ENCODE measurements at regions not wholly inside any gene's neighbourhood (a gene's known extent, or its start where the extent isn't known, plus 50 kb on each side); places are given as distances from the start of the nearest gene placed in this dataset.
"Not testable (repeated sequence)": the region's sequence is repeated elsewhere in the genome, so short reads cannot be mapped to it uniquely, and the experiment has no call there.

- no peak overlapping the region for H3K27ac ChIP-seq
- no peak for DNase-seq (ENCODE audit: low spot score)
- no peak for TF ChIP-seq CTCF (conservative IDR thresholded peaks at IDR 0.05; ENCODE audit: low read depth)
- ChIA-PET POLR2A (ENCODE audit: low non-redundant PET) (no interaction called here), CTCF (interaction anchor here (0.6 kb wide), 1 partner anchor 11 kb away, joined by 3 read pairs; no protein-coding TSS in a partner anchor)
Measured at GRCh38 chr4:129264008-129264657, 168.2 kb downstream of the C4orf33 start.

DNA sequence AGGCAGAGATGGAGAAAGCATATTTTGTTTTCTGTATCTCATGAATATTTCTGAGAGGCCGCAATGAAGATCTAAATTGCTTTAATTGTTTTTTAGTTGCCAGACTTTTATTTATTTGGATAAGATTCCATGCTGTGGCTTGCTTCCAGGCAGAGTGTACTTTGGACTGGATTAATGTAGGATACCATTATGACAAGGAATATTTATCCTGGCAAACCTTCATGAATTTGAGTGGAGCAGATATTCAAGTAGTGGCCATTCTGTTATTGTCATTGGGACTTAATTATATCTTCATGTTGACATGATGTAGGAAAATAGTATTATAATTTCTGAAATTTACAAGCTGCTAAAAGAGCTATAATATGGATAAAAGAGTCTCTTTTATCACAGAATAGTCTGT, 182.9 kb downstream of the C4orf33 start:
- POLR2A ChIA-PET (ENCODE audit: low non-redundant PET), result no interaction called here
- no peak for DNase-seq (ENCODE audit: low spot score)
- no peak for TF ChIP-seq CTCF (conservative IDR thresholded peaks at IDR 0.05; ENCODE audit: low read depth)
- CTCF ChIA-PET, result no interaction called here
- no peak overlapping the region for H3K27ac ChIP-seq

GRCh38 chr4:129282293-129282692, 186.3 kb downstream of the C4orf33 start:
- POLR2A ChIA-PET (ENCODE audit: low non-redundant PET), result no interaction called here
- no peak for DNase-seq (ENCODE audit: low spot score)
- CTCF ChIA-PET, result no interaction called here
- TF ChIP-seq CTCF (conservative IDR thresholded peaks at IDR 0.05; ENCODE audit: low read depth), result no peak
- H3K27ac ChIP-seq, result no peak overlapping the region

GRCh38 chr4:129292194-129292593, 196.2 kb downstream of the C4orf33 start:
- DNase-seq (ENCODE audit: low spot score); POLR2A ChIA-PET (ENCODE audit: low non-redundant PET); CTCF ChIA-PET; H3K27ac ChIP-seq: not testable (repeated sequence)

DNA sequence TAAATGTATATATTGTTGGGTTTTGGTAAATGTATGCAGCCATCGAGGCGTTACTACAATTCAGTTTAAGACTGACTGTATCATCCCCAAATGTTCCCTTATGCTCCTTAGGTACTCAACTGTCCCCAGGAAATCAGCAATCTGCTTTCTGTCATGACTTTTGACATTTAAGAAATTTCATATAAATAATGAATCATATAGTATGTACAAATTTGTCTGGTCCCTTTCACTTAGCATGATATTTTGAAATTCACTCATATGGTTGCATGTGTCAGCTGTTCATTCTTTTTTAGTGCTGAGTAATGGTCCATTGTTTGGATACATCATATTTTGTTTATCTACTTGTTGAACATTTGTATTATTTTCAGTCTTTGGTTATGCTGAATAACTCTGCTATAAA, 218.8 kb downstream of the C4orf33 start:
- no peak for DNase-seq (ENCODE audit: low spot score)
- TF ChIP-seq CTCF (conservative IDR thresholded peaks at IDR 0.05; ENCODE audit: low read depth), result no peak
- no peak overlapping the region for H3K27ac ChIP-seq
- POLR2A ChIA-PET (ENCODE audit: low non-redundant PET), result no interaction called here
- CTCF ChIA-PET, result interaction anchor here (0.5 kb wide), 1 partner anchor 68 kb away, joined by 7 read pairs; no protein-coding TSS in a partner anchor

DNA sequence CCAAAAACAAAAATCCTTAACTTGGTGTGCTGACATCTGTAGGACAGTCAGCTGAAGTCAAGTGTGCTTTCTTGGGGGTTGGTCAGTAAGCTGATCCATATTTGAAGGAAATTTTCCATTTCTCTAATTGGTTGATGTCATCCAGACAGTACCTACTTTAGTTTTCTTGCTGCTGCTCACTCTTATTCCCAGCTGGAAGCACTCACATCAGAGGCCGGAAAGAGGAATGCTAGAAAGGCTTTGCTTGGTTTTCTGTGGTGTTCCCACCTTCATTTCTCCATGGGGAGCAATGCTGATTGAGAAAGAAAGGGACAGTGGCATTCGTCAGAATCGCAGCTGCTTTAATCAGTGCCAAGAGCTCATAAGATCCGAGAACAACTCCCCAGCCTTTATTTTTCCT, 227.0 kb downstream of the C4orf33 start:
- no peak overlapping the region for H3K27ac ChIP-seq
- no peak for DNase-seq (ENCODE audit: low spot score)
- ChIA-PET CTCF (no interaction called here), POLR2A (ENCODE audit: low non-redundant PET) (no interaction called here)
- no peak for TF ChIP-seq CTCF (conservative IDR thresholded peaks at IDR 0.05; ENCODE audit: low read depth)

GRCh38 chr4:129323658-129324057, 227.7 kb downstream of the C4orf33 start:
- no peak for DNase-seq (ENCODE audit: low spot score)
- TF ChIP-seq CTCF (conservative IDR thresholded peaks at IDR 0.05; ENCODE audit: low read depth), result no peak
- POLR2A ChIA-PET (ENCODE audit: low non-redundant PET), result no interaction called here
- CTCF ChIA-PET, result interaction anchor here (0.5 kb wide), 1 partner anchor 73 kb away, joined by 5 read pairs; no protein-coding TSS in a partner anchor
- H3K27ac ChIP-seq, result no peak overlapping the region
